ENCODE measurements at regions not wholly inside any gene's neighbourhood (a gene's known extent, or its start where the extent isn't known, plus 50 kb on each side); places are given as distances from the start of the nearest gene placed in this dataset.

GRCh38 chr2:234802071-234802844, 149.6 kb upstream of the SH3BP4 start:
- no peak for DNase-seq (ENCODE audit: low read depth)

- no peak for DNase-seq (ENCODE audit: low read depth)
Measured at GRCh38 chr2:234797566-234798250, 154.1 kb upstream of the SH3BP4 start.

GRCh38 chr2:234796045-234796591, 155.7 kb upstream of the SH3BP4 start:
- no peak for DNase-seq (ENCODE audit: low read depth)

- DNase-seq (ENCODE audit: low read depth): no peak
Measured at GRCh38 chr2:234795272-234795920, 156.4 kb upstream of the SH3BP4 start.

GRCh38 chr2:234794866-234795265, 157.0 kb upstream of the SH3BP4 start:
- no peak for DNase-seq (ENCODE audit: low read depth)

- no peak for DNase-seq (ENCODE audit: low read depth)
Measured at GRCh38 chr2:234793212-234793785, 158.5 kb upstream of the SH3BP4 start.

GRCh38 chr2:234792621-234793022, 159.2 kb upstream of the SH3BP4 start:
- DNase-seq (ENCODE audit: low read depth): peak; percentile 90

GRCh38 chr2:234792096-234792495, 159.7 kb upstream of the SH3BP4 start:
- peak; percentile 44 for DNase-seq (ENCODE audit: low read depth)

GRCh38 chr2:234790380-234790779, 161.4 kb upstream of the SH3BP4 start:
- no peak for DNase-seq (ENCODE audit: low read depth)

- DNase-seq (ENCODE audit: low read depth): no peak
Measured at GRCh38 chr2:234789556-234790325, 162.1 kb upstream of the SH3BP4 start.

GRCh38 chr2:234788841-234789240, 163.0 kb upstream of the SH3BP4 start:
- DNase-seq (ENCODE audit: low read depth): no peak

- DNase-seq (ENCODE audit: low read depth): no peak
Measured at GRCh38 chr2:234788381-234788780, 163.4 kb upstream of the SH3BP4 start.

GRCh38 chr2:234787114-234787513, 164.7 kb upstream of the SH3BP4 start:
- no peak for DNase-seq (ENCODE audit: low read depth)

- DNase-seq (ENCODE audit: low read depth): no peak
Measured at GRCh38 chr2:234773764-234774409, 177.9 kb upstream of the SH3BP4 start.

- no peak for DNase-seq (ENCODE audit: low read depth)
Measured at GRCh38 chr2:234773129-234773528, 178.7 kb upstream of the SH3BP4 start.

GRCh38 chr2:234772733-234773060, 179.1 kb upstream of the SH3BP4 start:
- DNase-seq (ENCODE audit: low read depth): no peak

GRCh38 chr2:234771980-234772732, 179.7 kb upstream of the SH3BP4 start:
- peak; percentile 86 for DNase-seq (ENCODE audit: low read depth)

- peak; percentile 84 for DNase-seq (ENCODE audit: low read depth)
Measured at GRCh38 chr2:234771176-234771575, 180.6 kb upstream of the SH3BP4 start.

- no peak for DNase-seq (ENCODE audit: low read depth)
Measured at GRCh38 chr2:234770715-234771141, 181.1 kb upstream of the SH3BP4 start.

- DNase-seq (ENCODE audit: low read depth): peak; percentile 94
Measured at GRCh38 chr2:234770031-234770506, 181.7 kb upstream of the SH3BP4 start.
